Type B pancreatic cell (in vitro differentiated cells): ENCODE measurements at regions not wholly inside any gene's neighbourhood (a gene's known extent, or its start where the extent isn't known, plus 50 kb on each side); places are given as distances from the start of the nearest gene placed in this dataset.

ENCODE experiments used
- DNase-seq: peaks from one replicate; pipeline ENCODE4 v3.0.0; 2021; ENCODE audit warnings: mixed read lengths; ENCODE audit not compliant: unreplicated experiment; ENCODE audit errors: extremely low spot score
- H3K27ac Mint-ChIP-seq: 2 replicates; pipeline ENCODE4 v1.8.0; 2021; ENCODE audit warnings: mild to moderate bottlenecking, mixed read lengths
- H3K27me3 Mint-ChIP-seq: 2 replicates; pipeline ENCODE4 v1.8.0; 2021; ENCODE audit warnings: mixed read lengths
- H3K36me3 Mint-ChIP-seq: 2 replicates; pipeline ENCODE4 v1.8.0; 2021; ENCODE audit warnings: mixed read lengths
- H3K4me1 Mint-ChIP-seq: one replicate; pipeline ENCODE4 v1.8.0; 2021; ENCODE audit warnings: mixed read lengths; ENCODE audit not compliant: unreplicated experiment
- H3K4me3 Mint-ChIP-seq: 2 replicates; pipeline ENCODE4 v1.8.0; 2021; ENCODE audit warnings: mild to moderate bottlenecking, mixed read lengths
- H3K9me3 Mint-ChIP-seq: 2 replicates; pipeline ENCODE4 v1.8.0; 2021; ENCODE audit warnings: mixed read lengths
- CTCF ChIP-seq: fragments of 200-600 bp; sonication (generic); conservative IDR thresholded peaks from 2 replicates; pipeline ENCODE4 v1.5.0; 2021; ENCODE audit warnings: antibody characterized with exemption, mild to moderate bottlenecking

- H3K4me1 Mint-ChIP-seq = peaks cover 4% of the 10 kb centered on the region
- no peak overlapping the region for H3K27ac Mint-ChIP-seq
- no peaks in the 10 kb centered on the region for H3K9me3 Mint-ChIP-seq
- H3K27me3 Mint-ChIP-seq = peaks cover 4% of the 10 kb centered on the region
- DNase-seq = no peak
- H3K4me3 Mint-ChIP-seq = no peak overlapping the region
- TF ChIP-seq CTCF = no peak
- H3K36me3 Mint-ChIP-seq = no peaks in the 10 kb centered on the region
Measured at GRCh38 chr1:81519987-81520386, 280.7 kb upstream of the ADGRL2 start.

GRCh38 chr1:81517987-81518386 lies 282.7 kb upstream of the ADGRL2 start:
- Mint-ChIP-seq H3K36me3 (no peaks in the 10 kb centered on the region), H3K4me1 (peaks cover 12% of the 10 kb centered on the region), H3K27me3 (peaks cover 4% of the 10 kb centered on the region), H3K9me3 (no peaks in the 10 kb centered on the region), H3K4me3 (no peak overlapping the region), H3K27ac (no peak overlapping the region)
- no peak for DNase-seq
- TF ChIP-seq CTCF = no peak

DNA sequence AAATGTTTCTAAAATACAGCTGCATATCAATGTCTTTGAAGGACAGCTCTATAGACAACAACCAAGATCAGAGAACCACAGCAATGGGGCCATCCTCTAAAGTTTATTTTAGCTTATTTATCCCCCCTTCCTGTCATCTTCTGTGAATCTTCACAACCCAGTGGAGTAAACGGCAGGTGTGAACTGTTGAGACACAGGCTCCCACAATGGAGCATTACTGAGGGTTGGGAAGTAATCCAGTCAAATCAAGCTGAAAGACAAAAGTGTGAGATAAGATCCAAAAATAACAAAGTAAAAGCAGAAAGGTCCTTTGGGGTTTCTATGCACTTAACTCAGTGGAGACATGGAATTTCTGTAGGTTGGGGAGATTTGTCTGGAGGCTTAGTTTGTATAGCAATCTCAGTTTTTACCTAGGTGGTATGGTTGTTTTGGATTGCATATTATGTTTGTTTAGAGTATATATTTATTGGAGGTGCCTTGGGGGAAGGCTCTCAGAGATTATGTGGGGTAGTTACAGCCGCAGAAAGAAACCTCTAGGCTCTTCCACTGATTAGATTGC lies 286.9 kb upstream of the ADGRL2 start:
- Mint-ChIP-seq H3K4me1 (peaks cover 19% of the 10 kb centered on the region), H3K36me3 (no peaks in the 10 kb centered on the region), H3K9me3 (no peaks in the 10 kb centered on the region), H3K27ac (no peak overlapping the region), H3K4me3 (no peak overlapping the region), H3K27me3 (peaks cover 4% of the 10 kb centered on the region)
- DNase-seq = no peak
- no peak for TF ChIP-seq CTCF

DNA sequence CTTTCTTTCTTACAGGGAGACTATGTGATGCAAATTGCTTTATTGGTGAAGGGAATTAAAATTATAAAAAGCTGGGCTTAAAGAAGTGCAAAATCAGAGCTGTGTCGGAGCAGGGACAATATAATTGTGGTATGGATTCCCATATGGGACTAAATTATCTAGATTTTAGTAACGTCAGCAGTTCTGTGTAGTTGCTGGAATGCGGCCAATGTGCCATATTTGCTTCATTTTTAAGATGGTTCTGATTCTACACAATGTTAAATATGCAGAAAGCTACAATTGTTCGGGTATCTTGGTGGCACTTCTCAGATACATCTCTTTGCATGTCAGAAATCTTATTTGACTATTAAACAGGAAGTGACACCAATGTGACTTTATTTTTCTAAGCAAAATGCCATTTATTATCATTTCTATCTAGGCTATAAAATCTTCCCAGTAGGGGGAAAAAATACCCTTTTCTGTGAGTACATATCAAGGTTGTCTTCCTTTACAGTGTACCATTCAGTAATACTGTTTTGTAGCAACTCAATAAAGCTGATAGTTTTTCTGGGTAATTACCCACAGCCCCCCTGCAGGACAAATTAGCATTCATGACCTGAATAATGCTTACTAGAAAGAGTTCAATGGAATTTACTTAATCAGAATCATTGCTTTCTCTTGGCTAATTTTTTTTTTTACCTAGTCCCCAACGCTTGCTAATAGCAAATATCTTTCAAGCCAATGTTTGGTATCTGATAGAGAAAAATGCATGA lies 288.3 kb upstream of the ADGRL2 start:
- H3K4me3 Mint-ChIP-seq = no peak overlapping the region
- H3K27ac Mint-ChIP-seq = no peak overlapping the region
- no peak for DNase-seq
- no peak for TF ChIP-seq CTCF
- no peaks in the 10 kb centered on the region for H3K27me3 Mint-ChIP-seq
- no peaks in the 10 kb centered on the region for H3K9me3 Mint-ChIP-seq
- H3K4me1 Mint-ChIP-seq = peaks cover 15% of the 10 kb centered on the region
- no peaks in the 10 kb centered on the region for H3K36me3 Mint-ChIP-seq

GRCh38 chr1:81511281-81511680 lies 289.5 kb upstream of the ADGRL2 start:
- H3K27ac Mint-ChIP-seq = no peak overlapping the region
- no peak overlapping the region for H3K4me3 Mint-ChIP-seq
- DNase-seq = no peak
- no peak for TF ChIP-seq CTCF
- H3K9me3 Mint-ChIP-seq = no peaks in the 10 kb centered on the region
- H3K36me3 Mint-ChIP-seq = no peaks in the 10 kb centered on the region
- peaks cover 15% of the 10 kb centered on the region for H3K4me1 Mint-ChIP-seq
- H3K27me3 Mint-ChIP-seq = no peaks in the 10 kb centered on the region
